Heart left ventricle (tissue), 13 donors: ENCODE measurements at regions not wholly inside any gene's neighbourhood (a gene's known extent, or its start where the extent isn't known, plus 50 kb on each side); places are given as distances from the start of the nearest gene placed in this dataset.

Source experiments
- POLR2A ChIP-seq, 2 donors: fragments of 450-650 bp; IDR thresholded peaks; one replicate each; pipeline ENCODE4 v1.6.1; 2017; ENCODE audit warnings: antibody characterized with exemption in 2 of 2, mild to moderate bottlenecking in 2 of 2, moderate library complexity in 2 of 2
- TF ChIP-seq, protein P1 (sequence below), 12 donors: fragments of 200-600 bp; sonication (generic) in 4 of 12; IDR thresholded peaks; one replicate each; pipeline versions ENCODE4 v1.5.0 to v1.8.0; 2018 to 2022; ENCODE audit warnings: antibody characterized with exemption in 12 of 12, mild to moderate bottlenecking in 5 of 12
- donor health status: ischemic (EF 13 %, LVEDD 7.1; RV severe dilation, severe dysfunction).
- donor health status: DM: no; HTN: yes; CAD: no.
- donor health status: DM: no; HTN: no; CAD: no.
- donor health status: ischemic (EF 25% LVEDD 6.9; RV normal size, moderate dysfunction).
- donor health status: ischemic (EF 25% LVEDD 5.7; RV mildly dilated, moderate dysfunction).
- donor health status: ischemic (EF 35%, LVEDD 5.7; RV mildly dilated, moderate dysfunction).
- donor health status: nonischemic (EF 11% LVEDD 7.7; RV severe dilation, severe dysfunction).
- donor health status: DM: yes; HTN: yes; CAD: no.
- donor health status: PGD.
- donor health status: ischemic (EF 29% LVEDD 5.4; RV normal size, mild dysfunction).
- donor health status: nonischemic (EF 23%, LVEDD 6.1; RV moderate dilation, normal function).

DNA sequence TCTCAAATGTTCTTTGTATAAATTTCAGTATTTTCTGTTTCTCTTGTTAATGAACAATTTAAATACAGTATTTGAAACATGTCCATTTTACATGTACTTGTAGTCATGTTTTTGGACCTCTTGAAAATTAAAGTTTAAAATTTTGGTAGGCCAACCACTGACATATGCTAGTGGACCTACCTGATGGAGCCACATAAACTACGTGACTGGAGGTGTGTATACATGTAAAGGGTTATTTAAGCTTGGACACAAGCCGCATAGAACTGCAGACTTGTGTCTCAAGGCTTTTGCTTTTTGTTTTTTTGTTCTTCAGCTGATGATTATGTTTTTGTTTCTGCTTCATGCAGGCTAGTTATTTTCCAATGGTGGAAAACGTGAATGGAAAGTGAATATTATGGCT, 568.5 kb upstream of the MDGA2 start:
- TF ChIP-seq, protein P1, sequence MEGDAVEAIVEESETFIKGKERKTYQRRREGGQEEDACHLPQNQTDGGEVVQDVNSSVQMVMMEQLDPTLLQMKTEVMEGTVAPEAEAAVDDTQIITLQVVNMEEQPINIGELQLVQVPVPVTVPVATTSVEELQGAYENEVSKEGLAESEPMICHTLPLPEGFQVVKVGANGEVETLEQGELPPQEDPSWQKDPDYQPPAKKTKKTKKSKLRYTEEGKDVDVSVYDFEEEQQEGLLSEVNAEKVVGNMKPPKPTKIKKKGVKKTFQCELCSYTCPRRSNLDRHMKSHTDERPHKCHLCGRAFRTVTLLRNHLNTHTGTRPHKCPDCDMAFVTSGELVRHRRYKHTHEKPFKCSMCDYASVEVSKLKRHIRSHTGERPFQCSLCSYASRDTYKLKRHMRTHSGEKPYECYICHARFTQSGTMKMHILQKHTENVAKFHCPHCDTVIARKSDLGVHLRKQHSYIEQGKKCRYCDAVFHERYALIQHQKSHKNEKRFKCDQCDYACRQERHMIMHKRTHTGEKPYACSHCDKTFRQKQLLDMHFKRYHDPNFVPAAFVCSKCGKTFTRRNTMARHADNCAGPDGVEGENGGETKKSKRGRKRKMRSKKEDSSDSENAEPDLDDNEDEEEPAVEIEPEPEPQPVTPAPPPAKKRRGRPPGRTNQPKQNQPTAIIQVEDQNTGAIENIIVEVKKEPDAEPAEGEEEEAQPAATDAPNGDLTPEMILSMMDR (IDR thresholded peaks at IDR 0.05): no peak
- TF ChIP-seq POLR2A (IDR thresholded peaks at IDR 0.05): no peak
